ENCODE measurements at regions not wholly inside any gene's neighbourhood (a gene's known extent, or its start where the extent isn't known, plus 50 kb on each side); places are given as distances from the start of the nearest gene placed in this dataset.
A peak's percentile ranks its signal among the peaks of the same experiment; 100 is the strongest.

DNA sequence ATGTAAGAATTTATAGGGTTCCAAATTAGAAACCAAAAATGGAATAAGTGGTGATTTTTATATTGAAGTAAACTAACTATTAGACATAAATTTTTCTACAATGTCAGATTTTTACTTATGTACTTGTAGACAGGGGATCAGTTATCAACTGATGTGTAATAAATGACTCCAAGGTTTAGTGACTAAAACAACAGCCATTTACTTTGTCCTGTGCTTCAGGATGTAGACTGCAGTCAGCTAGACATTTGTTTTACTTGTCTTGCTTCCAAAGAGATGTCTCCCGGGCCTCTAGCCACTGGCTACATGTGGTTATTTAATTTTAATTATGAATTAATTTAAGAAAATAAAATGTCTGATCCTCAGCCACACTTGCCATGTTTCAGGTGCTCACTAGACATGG is 249.7 kb upstream of the IGFBP3 start:
- intact Hi-C loops (cut with DNase I): no loop called here
- FAIRE-seq: no peak
- no peaks in the 10 kb centered on the region for H3K36me3 ChIP-seq
- H3K9me3 ChIP-seq: no peaks in the 10 kb centered on the region
- no peaks in the 10 kb centered on the region for H3K27me3 ChIP-seq
- peaks cover 0 to 8% (median 0%) of the 10 kb centered on the region in 3 donors for H3K4me1 ChIP-seq
- no peak overlapping the region for H3K27ac ChIP-seq
- no peak for DNase-seq
- no peak for ATAC-seq
- no peak for TF ChIP-seq CTCF (IDR thresholded peaks at IDR 0.05)
- WGBS, 2 donors: 73 to 82% methylated on average over 1 of the region's 1 CpG
- no peak overlapping the region for H3K4me3 ChIP-seq

- FAIRE-seq (no peak), DNase-seq (no peak), ATAC-seq (no peak)
- Histone ChIP-seq H3K27ac (no peak overlapping the region), H3K27me3 (no peaks in the 10 kb centered on the region), H3K4me3 (no peak overlapping the region), H3K4me1 (peaks cover 0 to 8% (median 0%) of the 10 kb centered on the region in 3 donors), H3K36me3 (no peaks in the 10 kb centered on the region), H3K9me3 (no peaks in the 10 kb centered on the region)
- intact Hi-C loops (cut with DNase I): no loop called here
- WGBS, 2 donors: 90 to 92% methylated on average over 6 of the region's 6 CpGs
- TF ChIP-seq CTCF (IDR thresholded peaks at IDR 0.05): no peak
Observed at GRCh38 chr7:46170021-46170420, 248.9 kb upstream of the IGFBP3 start.

- peaks cover 0 to 8% (median 0%) of the 10 kb centered on the region in 3 donors for H3K4me1 ChIP-seq
Observed at GRCh38 chr7:46169384-46169755, 248.3 kb upstream of the IGFBP3 start.

DNA sequence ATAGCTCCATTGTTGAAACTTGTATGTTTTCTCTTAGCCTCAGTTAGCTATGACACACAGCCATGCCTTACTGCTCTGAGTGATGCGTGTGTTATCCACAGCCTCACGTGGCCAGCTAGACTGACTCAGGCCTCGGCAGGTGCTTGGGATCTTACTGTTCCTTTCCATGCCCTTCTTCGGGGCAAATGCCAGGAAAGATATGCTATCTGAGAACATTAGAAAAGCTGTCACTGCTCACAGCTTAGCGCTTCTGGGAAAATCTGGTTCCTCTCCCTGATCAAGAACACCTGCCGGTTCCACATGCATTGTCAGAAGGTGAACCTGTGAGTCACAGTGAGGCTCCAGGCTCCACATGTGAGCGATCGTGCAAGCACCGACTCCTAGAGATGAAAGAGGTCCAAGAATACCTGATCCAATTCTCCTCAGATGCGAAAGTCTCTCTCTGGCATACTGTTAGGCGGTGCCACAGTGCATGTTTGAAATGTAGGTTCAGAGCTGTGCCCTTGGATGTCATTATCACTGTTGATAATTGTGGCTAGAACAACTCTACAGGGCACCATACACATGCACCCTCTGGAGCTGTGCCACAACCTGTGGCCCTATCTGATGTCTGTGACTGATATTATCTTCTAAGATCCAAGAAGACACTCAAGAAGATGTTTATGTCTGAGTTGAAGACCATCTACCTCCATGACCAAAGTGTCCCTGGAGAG is 247.8 kb upstream of the IGFBP3 start:
- 41% methylated on average over 11 of the region's 11 CpGs for WGBS, 2 donors
- FAIRE-seq: no peak

More at GRCh38 chr7:46169384-46169755, 248.3 kb upstream of the IGFBP3 start:
- FAIRE-seq (no peak), DNase-seq (no peak), ATAC-seq (no peak)
- intact Hi-C loops (cut with DNase I): no loop called here
- H3K9me3 ChIP-seq: no peaks in the 10 kb centered on the region
- TF ChIP-seq CTCF (IDR thresholded peaks at IDR 0.05): no peak
- 84 to 86% methylated on average over 1 of the region's 1 CpG for WGBS, 2 donors
- no peaks in the 10 kb centered on the region for H3K27me3 ChIP-seq
- H3K4me3 ChIP-seq: no peak overlapping the region
- no peaks in the 10 kb centered on the region for H3K36me3 ChIP-seq
- H3K27ac ChIP-seq: no peak overlapping the region

More for the DNA sequence above, 247.8 kb upstream of the IGFBP3 start:
- intact Hi-C loops (cut with DNase I): no loop called here
- DNase-seq: peak in 4 of 6 donors; percentile 51 to 76 (median 71)
- H3K4me3 ChIP-seq: no peak overlapping the region
- no peak overlapping the region for H3K27ac ChIP-seq
- TF ChIP-seq CTCF (IDR thresholded peaks at IDR 0.05): no peak
- no peaks in the 10 kb centered on the region for H3K36me3 ChIP-seq
- H3K9me3 ChIP-seq: no peaks in the 10 kb centered on the region
- ATAC-seq: peak; percentile 86 to 94 (median 91)
- peaks cover 0 to 8% (median 0%) of the 10 kb centered on the region in 3 donors for H3K4me1 ChIP-seq
- H3K27me3 ChIP-seq: no peaks in the 10 kb centered on the region
